WTC11 (cell line): ENCODE measurements at regions not wholly inside any gene's neighbourhood (a gene's known extent, or its start where the extent isn't known, plus 50 kb on each side); places are given as distances from the start of the nearest gene placed in this dataset.

Experiments
- ATAC-seq: fragments of 200-7000 bp; cut with Tn5 transposase; 2 replicates; pipeline ENCODE4 v1.10.0; 2021; ENCODE audit warnings: mild to moderate bottlenecking, moderate library complexity
- CTCF ChIA-PET: fragments of 300-600 bp; sonication (Branson Sonifier 250); formaldehyde crosslinking; loops from one replicate; lab custom pipeline; 2021; ENCODE audit warnings: antibody characterized with exemption; lab: Charles Lee
- POLR2A ChIA-PET: fragments of 350-600 bp; sonication (Branson Sonifier 250); formaldehyde crosslinking; loops from one replicate; lab custom pipeline; 2021; ENCODE audit warnings: antibody characterized with exemption; lab: Charles Lee
- DNase-seq: peaks from one replicate; pipeline ENCODE4 v3.0.0; 2021; ENCODE audit warnings: low spot score
- H3K27ac Mint-ChIP-seq: 2 replicates; pipeline ENCODE4 v1.8.0; 2021; ENCODE audit warnings: mixed read lengths
- H3K27me3 Mint-ChIP-seq: 2 replicates; pipeline ENCODE4 v1.8.0; 2021; ENCODE audit warnings: low read depth, mild to moderate bottlenecking, moderate library complexity, mixed read lengths
- H3K36me3 Mint-ChIP-seq: 2 replicates; pipeline ENCODE4 v1.8.0; 2021; ENCODE audit warnings: mixed read lengths
- H3K4me1 Mint-ChIP-seq: 2 replicates; pipeline ENCODE4 v1.8.0; 2022; ENCODE audit warnings: mixed read lengths
- H3K4me3 Mint-ChIP-seq: 2 replicates; pipeline ENCODE4 v1.8.0; 2021; ENCODE audit warnings: mild to moderate bottlenecking, moderate library complexity, mixed read lengths
- H3K9me3 Mint-ChIP-seq: 2 replicates; pipeline ENCODE4 v1.8.0; 2021; ENCODE audit warnings: mixed read lengths
- CREM ChIP-seq: sonication (generic); formaldehyde crosslinking; IDR thresholded peaks from 2 replicates; pipeline ENCODE4 v1.8.1; 2022; ENCODE audit warnings: mild to moderate bottlenecking, missing genetic modification reagents, moderate library complexity
- FOXJ3 ChIP-seq: sonication (generic); formaldehyde crosslinking; IDR thresholded peaks from 2 replicates; pipeline ENCODE4 v1.9.0; 2021; ENCODE audit warnings: missing genetic modification reagents, mild to moderate bottlenecking, borderline replicate concordance
- NFATC4 ChIP-seq: fragments of 250-450 bp; sonication (Bioruptor Pico); IDR thresholded peaks from 2 replicates; pipeline ENCODE4 v1.9.0; 2021; ENCODE audit warnings: mild to moderate bottlenecking
- NFE2L1 ChIP-seq: sonication (generic); formaldehyde crosslinking; IDR thresholded peaks from 2 replicates; pipeline ENCODE4 v1.8.1; 2023; ENCODE audit warnings: missing genetic modification reagents
- NR1H2 ChIP-seq: sonication (generic); formaldehyde crosslinking; IDR thresholded peaks from 2 replicates; pipeline ENCODE4 v1.9.0; 2021; ENCODE audit warnings: mild to moderate bottlenecking, moderate library complexity, missing genetic modification reagents
- SMAD3 ChIP-seq: sonication (generic); formaldehyde crosslinking; IDR thresholded peaks from 2 replicates; pipeline ENCODE4 v1.8.0; 2022; ENCODE audit warnings: missing genetic modification reagents, mild to moderate bottlenecking, borderline replicate concordance
- SMAD4 ChIP-seq: sonication (generic); formaldehyde crosslinking; IDR thresholded peaks from 2 replicates; pipeline ENCODE4 v1.8.0; 2022; ENCODE audit warnings: mild to moderate bottlenecking, missing genetic modification reagents
- TP53 ChIP-seq: sonication (generic); formaldehyde crosslinking; IDR thresholded peaks from 2 replicates; pipeline ENCODE4 v1.8.1; 2023; ENCODE audit warnings: mild to moderate bottlenecking, missing genetic modification reagents
- ZNF317 ChIP-seq: sonication (generic); formaldehyde crosslinking; IDR thresholded peaks from 2 replicates; pipeline ENCODE4 v1.8.1; 2023; ENCODE audit warnings: low read depth, mild to moderate bottlenecking, moderate library complexity, missing genetic modification reagents, borderline replicate concordance
- ZNF396 ChIP-seq: fragments of 250-450 bp; sonication (Bioruptor Pico); IDR thresholded peaks from 2 replicates; pipeline ENCODE4 v1.8.0; 2021; ENCODE audit warnings: mild to moderate bottlenecking, moderate library complexity, borderline replicate concordance
- TF ChIP-seq, protein P1 (sequence below): sonication (generic); formaldehyde crosslinking; IDR thresholded peaks from 2 replicates; pipeline ENCODE4 v1.8.0; 2023; ENCODE audit warnings: mild to moderate bottlenecking, missing genetic modification reagents
- TF ChIP-seq, protein P2 (sequence below): sonication (generic); formaldehyde crosslinking; IDR thresholded peaks from 2 replicates; pipeline ENCODE4 v1.8.1; 2023; ENCODE audit warnings: mild to moderate bottlenecking, missing genetic modification reagents
- TF ChIP-seq, protein P3 (sequence below): sonication (generic); formaldehyde crosslinking; IDR thresholded peaks from 2 replicates; pipeline ENCODE4 v1.8.1; 2022; ENCODE audit warnings: low read depth, missing genetic modification reagents, borderline replicate concordance
- TF ChIP-seq, protein P4 (sequence below): sonication (generic); formaldehyde crosslinking; IDR thresholded peaks from 2 replicates; pipeline ENCODE4 v1.8.0; 2023; ENCODE audit warnings: missing genetic modification reagents
- TF ChIP-seq, protein P5 (sequence below): sonication (generic); formaldehyde crosslinking; IDR thresholded peaks from 2 replicates; pipeline ENCODE4 v1.8.0; 2022; ENCODE audit warnings: mild to moderate bottlenecking, missing genetic modification reagents
- TF ChIP-seq, protein P6 (sequence below): sonication (generic); formaldehyde crosslinking; IDR thresholded peaks from 2 replicates; pipeline ENCODE4 v1.8.1; 2022; ENCODE audit warnings: mild to moderate bottlenecking, missing genetic modification reagents, moderate library complexity, borderline replicate concordance
- TF ChIP-seq, protein P7 (sequence below): sonication (generic); formaldehyde crosslinking; IDR thresholded peaks from 2 replicates; pipeline ENCODE4 v1.8.1; 2023; ENCODE audit warnings: mild to moderate bottlenecking, moderate library complexity, missing genetic modification reagents
- TF ChIP-seq, protein P8 (sequence below): sonication (generic); formaldehyde crosslinking; IDR thresholded peaks from 2 replicates; pipeline ENCODE4 v1.8.1; 2022; ENCODE audit warnings: mild to moderate bottlenecking, moderate library complexity, missing genetic modification reagents
- TF ChIP-seq, protein P9 (sequence below): fragments of 200-600 bp; IDR thresholded peaks from 2 replicates; pipeline ENCODE4 v1.8.0; 2022; ENCODE audit warnings: antibody characterized with exemption

DNA sequence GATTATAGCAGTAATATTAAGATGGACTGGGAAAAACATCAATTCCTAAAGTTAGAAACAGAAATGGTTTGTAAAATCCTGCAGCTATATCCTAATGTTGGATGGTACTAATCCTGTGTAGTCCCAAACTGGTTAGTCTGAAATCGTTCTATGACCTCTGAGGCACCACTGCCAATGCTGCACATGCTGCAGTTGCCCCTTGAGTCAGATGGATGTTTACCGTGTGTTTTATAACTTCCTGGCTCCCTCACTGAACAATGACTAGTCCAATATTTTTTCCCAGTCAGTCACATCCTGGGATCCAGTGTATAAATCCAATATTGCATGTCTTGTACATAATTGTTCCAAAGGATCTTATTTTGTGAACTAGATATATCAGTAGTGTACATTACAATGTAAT lies 226.7 kb upstream of the PKDCC start:
- no peak overlapping the region for H3K27ac Mint-ChIP-seq
- no peak for TF ChIP-seq CREM (CRISPR knock-in tag)
- TF ChIP-seq, protein P1, sequence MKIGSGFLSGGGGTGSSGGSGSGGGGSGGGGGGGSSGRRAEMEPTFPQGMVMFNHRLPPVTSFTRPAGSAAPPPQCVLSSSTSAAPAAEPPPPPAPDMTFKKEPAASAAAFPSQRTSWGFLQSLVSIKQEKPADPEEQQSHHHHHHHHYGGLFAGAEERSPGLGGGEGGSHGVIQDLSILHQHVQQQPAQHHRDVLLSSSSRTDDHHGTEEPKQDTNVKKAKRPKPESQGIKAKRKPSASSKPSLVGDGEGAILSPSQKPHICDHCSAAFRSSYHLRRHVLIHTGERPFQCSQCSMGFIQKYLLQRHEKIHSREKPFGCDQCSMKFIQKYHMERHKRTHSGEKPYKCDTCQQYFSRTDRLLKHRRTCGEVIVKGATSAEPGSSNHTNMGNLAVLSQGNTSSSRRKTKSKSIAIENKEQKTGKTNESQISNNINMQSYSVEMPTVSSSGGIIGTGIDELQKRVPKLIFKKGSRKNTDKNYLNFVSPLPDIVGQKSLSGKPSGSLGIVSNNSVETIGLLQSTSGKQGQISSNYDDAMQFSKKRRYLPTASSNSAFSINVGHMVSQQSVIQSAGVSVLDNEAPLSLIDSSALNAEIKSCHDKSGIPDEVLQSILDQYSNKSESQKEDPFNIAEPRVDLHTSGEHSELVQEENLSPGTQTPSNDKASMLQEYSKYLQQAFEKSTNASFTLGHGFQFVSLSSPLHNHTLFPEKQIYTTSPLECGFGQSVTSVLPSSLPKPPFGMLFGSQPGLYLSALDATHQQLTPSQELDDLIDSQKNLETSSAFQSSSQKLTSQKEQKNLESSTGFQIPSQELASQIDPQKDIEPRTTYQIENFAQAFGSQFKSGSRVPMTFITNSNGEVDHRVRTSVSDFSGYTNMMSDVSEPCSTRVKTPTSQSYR (CRISPR knock-in tag), result no peak
- no peak for TF ChIP-seq NFE2L1 (CRISPR knock-in tag)
- TF ChIP-seq SMAD4 (CRISPR knock-in tag), result no peak
- no peak for TF ChIP-seq ZNF317 (CRISPR knock-in tag)
- no peak for TF ChIP-seq TP53 (CRISPR knock-in tag)
- TF ChIP-seq, protein P2, sequence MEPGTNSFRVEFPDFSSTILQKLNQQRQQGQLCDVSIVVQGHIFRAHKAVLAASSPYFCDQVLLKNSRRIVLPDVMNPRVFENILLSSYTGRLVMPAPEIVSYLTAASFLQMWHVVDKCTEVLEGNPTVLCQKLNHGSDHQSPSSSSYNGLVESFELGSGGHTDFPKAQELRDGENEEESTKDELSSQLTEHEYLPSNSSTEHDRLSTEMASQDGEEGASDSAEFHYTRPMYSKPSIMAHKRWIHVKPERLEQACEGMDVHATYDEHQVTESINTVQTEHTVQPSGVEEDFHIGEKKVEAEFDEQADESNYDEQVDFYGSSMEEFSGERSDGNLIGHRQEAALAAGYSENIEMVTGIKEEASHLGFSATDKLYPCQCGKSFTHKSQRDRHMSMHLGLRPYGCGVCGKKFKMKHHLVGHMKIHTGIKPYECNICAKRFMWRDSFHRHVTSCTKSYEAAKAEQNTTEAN, result no peak
- TF ChIP-seq, protein P3, sequence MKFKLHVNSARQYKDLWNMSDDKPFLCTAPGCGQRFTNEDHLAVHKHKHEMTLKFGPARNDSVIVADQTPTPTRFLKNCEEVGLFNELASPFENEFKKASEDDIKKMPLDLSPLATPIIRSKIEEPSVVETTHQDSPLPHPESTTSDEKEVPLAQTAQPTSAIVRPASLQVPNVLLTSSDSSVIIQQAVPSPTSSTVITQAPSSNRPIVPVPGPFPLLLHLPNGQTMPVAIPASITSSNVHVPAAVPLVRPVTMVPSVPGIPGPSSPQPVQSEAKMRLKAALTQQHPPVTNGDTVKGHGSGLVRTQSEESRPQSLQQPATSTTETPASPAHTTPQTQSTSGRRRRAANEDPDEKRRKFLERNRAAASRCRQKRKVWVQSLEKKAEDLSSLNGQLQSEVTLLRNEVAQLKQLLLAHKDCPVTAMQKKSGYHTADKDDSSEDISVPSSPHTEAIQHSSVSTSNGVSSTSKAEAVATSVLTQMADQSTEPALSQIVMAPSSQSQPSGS (CRISPR knock-in tag), result no peak
- TF ChIP-seq, protein P4, sequence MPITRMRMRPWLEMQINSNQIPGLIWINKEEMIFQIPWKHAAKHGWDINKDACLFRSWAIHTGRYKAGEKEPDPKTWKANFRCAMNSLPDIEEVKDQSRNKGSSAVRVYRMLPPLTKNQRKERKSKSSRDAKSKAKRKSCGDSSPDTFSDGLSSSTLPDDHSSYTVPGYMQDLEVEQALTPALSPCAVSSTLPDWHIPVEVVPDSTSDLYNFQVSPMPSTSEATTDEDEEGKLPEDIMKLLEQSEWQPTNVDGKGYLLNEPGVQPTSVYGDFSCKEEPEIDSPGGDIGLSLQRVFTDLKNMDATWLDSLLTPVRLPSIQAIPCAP (CRISPR knock-in tag), result no peak
- ChIA-PET POLR2A (no interaction called here), CTCF (no interaction called here)
- no peak overlapping the region for H3K4me3 Mint-ChIP-seq
- peaks cover 5% of the 10 kb centered on the region; the same call in 1 of the 2 replicates for H3K36me3 Mint-ChIP-seq
- ATAC-seq, result no peak
- no peak for DNase-seq
- peaks cover 11% of the 10 kb centered on the region for H3K27me3 Mint-ChIP-seq
- peaks cover 13% of the 10 kb centered on the region for H3K9me3 Mint-ChIP-seq
- no peaks in the 10 kb centered on the region for H3K4me1 Mint-ChIP-seq

DNA sequence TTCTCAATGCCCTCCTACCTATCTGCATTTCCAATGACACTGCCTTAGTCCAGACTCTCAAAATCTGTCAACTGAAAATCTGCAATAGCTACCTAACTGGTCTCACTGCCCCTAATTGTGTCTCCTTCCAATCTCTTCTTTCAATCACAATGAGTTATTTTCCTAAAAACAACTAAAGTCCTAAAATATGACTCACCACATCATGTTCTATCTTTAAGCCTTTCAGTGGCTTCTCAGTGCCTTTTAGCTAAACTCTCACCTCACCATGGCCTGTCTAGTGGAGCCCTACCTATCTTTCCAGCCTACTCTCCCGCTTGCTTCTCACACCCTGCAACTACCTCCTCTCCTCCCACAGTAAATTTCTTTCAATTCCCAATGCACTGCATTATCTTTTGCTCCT lies 220.9 kb upstream of the PKDCC start:
- Mint-ChIP-seq H3K36me3 (no peaks in the 10 kb centered on the region), H3K4me1 (no peaks in the 10 kb centered on the region), H3K9me3 (no peaks in the 10 kb centered on the region), H3K4me3 (no peak overlapping the region), H3K27ac (no peak overlapping the region), H3K27me3 (peaks cover 18% of the 10 kb centered on the region)
- CTCF ChIA-PET, result interaction anchor here (0.6 to 1.3 kb wide), 4 partner anchors 14 to 433 kb away, joined by 3 read pairs; no protein-coding TSS in a partner anchor
- DNase-seq, result no peak
- POLR2A ChIA-PET, result no interaction called here
- no peak for ATAC-seq
- no peak for TF ChIP-seq NFATC4 (CRISPR knock-in tag)
- no peak for TF ChIP-seq NR1H2 (CRISPR knock-in tag)
- TF ChIP-seq SMAD3, result no peak
- TF ChIP-seq ZNF396 (CRISPR knock-in tag), result no peak
- no peak for TF ChIP-seq FOXJ3 (CRISPR knock-in tag)
- TF ChIP-seq, protein P5, sequence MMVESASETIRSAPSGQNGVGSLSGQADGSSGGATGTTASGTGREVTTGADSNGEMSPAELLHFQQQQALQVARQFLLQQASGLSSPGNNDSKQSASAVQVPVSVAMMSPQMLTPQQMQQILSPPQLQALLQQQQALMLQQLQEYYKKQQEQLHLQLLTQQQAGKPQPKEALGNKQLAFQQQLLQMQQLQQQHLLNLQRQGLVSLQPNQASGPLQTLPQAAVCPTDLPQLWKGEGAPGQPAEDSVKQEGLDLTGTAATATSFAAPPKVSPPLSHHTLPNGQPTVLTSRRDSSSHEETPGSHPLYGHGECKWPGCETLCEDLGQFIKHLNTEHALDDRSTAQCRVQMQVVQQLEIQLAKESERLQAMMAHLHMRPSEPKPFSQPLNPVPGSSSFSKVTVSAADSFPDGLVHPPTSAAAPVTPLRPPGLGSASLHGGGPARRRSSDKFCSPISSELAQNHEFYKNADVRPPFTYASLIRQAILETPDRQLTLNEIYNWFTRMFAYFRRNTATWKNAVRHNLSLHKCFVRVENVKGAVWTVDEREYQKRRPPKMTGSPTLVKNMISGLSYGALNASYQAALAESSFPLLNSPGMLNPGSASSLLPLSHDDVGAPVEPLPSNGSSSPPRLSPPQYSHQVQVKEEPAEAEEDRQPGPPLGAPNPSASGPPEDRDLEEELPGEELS (CRISPR knock-in tag), result no peak
- TF ChIP-seq, protein P6, sequence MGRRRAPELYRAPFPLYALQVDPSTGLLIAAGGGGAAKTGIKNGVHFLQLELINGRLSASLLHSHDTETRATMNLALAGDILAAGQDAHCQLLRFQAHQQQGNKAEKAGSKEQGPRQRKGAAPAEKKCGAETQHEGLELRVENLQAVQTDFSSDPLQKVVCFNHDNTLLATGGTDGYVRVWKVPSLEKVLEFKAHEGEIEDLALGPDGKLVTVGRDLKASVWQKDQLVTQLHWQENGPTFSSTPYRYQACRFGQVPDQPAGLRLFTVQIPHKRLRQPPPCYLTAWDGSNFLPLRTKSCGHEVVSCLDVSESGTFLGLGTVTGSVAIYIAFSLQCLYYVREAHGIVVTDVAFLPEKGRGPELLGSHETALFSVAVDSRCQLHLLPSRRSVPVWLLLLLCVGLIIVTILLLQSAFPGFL, result no peak
- TF ChIP-seq, protein P7, sequence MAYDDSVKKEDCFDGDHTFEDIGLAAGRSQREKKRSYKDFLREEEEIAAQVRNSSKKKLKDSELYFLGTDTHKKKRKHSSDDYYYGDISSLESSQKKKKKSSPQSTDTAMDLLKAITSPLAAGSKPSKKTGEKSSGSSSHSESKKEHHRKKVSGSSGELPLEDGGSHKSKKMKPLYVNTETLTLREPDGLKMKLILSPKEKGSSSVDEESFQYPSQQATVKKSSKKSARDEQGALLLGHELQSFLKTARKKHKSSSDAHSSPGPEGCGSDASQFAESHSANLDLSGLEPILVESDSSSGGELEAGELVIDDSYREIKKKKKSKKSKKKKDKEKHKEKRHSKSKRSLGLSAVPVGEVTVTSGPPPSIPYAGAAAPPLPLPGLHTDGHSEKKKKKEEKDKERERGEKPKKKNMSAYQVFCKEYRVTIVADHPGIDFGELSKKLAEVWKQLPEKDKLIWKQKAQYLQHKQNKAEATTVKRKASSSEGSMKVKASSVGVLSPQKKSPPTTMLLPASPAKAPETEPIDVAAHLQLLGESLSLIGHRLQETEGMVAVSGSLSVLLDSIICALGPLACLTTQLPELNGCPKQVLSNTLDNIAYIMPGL (CRISPR knock-in tag), result no peak
- TF ChIP-seq, protein P8, sequence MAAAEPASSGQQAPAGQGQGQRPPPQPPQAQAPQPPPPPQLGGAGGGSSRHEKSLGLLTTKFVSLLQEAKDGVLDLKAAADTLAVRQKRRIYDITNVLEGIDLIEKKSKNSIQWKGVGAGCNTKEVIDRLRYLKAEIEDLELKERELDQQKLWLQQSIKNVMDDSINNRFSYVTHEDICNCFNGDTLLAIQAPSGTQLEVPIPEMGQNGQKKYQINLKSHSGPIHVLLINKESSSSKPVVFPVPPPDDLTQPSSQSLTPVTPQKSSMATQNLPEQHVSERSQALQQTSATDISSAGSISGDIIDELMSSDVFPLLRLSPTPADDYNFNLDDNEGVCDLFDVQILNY (CRISPR knock-in tag), result no peak
- TF ChIP-seq, protein P9, sequence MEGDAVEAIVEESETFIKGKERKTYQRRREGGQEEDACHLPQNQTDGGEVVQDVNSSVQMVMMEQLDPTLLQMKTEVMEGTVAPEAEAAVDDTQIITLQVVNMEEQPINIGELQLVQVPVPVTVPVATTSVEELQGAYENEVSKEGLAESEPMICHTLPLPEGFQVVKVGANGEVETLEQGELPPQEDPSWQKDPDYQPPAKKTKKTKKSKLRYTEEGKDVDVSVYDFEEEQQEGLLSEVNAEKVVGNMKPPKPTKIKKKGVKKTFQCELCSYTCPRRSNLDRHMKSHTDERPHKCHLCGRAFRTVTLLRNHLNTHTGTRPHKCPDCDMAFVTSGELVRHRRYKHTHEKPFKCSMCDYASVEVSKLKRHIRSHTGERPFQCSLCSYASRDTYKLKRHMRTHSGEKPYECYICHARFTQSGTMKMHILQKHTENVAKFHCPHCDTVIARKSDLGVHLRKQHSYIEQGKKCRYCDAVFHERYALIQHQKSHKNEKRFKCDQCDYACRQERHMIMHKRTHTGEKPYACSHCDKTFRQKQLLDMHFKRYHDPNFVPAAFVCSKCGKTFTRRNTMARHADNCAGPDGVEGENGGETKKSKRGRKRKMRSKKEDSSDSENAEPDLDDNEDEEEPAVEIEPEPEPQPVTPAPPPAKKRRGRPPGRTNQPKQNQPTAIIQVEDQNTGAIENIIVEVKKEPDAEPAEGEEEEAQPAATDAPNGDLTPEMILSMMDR, result no peak
